Activated gamma-delta T cell treated with anti-CD3 and anti-CD28 coated beads, Interleukin-2, amount 50 U/mL, for 16 hours (primary cell): ENCODE measurements at regions not wholly inside any gene's neighbourhood (a gene's known extent, or its start where the extent isn't known, plus 50 kb on each side); places are given as distances from the start of the nearest gene placed in this dataset.

ENCODE experiments used
- DNase-seq: peaks from one replicate; pipeline ENCODE4 v3.0.0-alpha.2; 2020; ENCODE audit warnings: low read depth

- no peak for DNase-seq
Measured at GRCh38 chr1:201708691-201709090, 120.3 kb upstream of the IPO9 start.

GRCh38 chr1:201709564-201710295, 119.2 kb upstream of the IPO9 start:
- peak; percentile 24 for DNase-seq

GRCh38 chr1:201710632-201711597, 118.0 kb upstream of the IPO9 start:
- no peak for DNase-seq

GRCh38 chr1:201711811-201712210, 117.1 kb upstream of the IPO9 start:
- no peak for DNase-seq

- no peak for DNase-seq
Measured at GRCh38 chr1:201712387-201713085, 116.4 kb upstream of the IPO9 start.

GRCh38 chr1:201713086-201713810, 115.7 kb upstream of the IPO9 start:
- DNase-seq: no peak

- DNase-seq: no peak
Measured at GRCh38 chr1:201714542-201715329, 114.2 kb upstream of the IPO9 start.

GRCh38 chr1:201715351-201715750, 113.6 kb upstream of the IPO9 start:
- DNase-seq: no peak

GRCh38 chr1:201715801-201716741, 112.9 kb upstream of the IPO9 start:
- no peak for DNase-seq

- no peak for DNase-seq
Measured at GRCh38 chr1:201716742-201717135, 112.2 kb upstream of the IPO9 start.

- DNase-seq: no peak
Measured at GRCh38 chr1:201717286-201717685, 111.7 kb upstream of the IPO9 start.

GRCh38 chr1:201718346-201719202, 110.4 kb upstream of the IPO9 start:
- DNase-seq: no peak

GRCh38 chr1:201719812-201720521, 109.0 kb upstream of the IPO9 start:
- no peak for DNase-seq

GRCh38 chr1:201720522-201720844, 108.5 kb upstream of the IPO9 start:
- no peak for DNase-seq

GRCh38 chr1:201721082-201722049, 107.6 kb upstream of the IPO9 start:
- DNase-seq: no peak

GRCh38 chr1:201724039-201724765, 104.8 kb upstream of the IPO9 start:
- DNase-seq: no peak

- DNase-seq: no peak
Measured at GRCh38 chr1:201724766-201725118, 104.2 kb upstream of the IPO9 start.
